A673 (cell line): ENCODE measurements at regions not wholly inside any gene's neighbourhood (a gene's known extent, or its start where the extent isn't known, plus 50 kb on each side); places are given as distances from the start of the nearest gene placed in this dataset.

Experiments used
- BruUV-seq: library from RNA; stranded (reverse); fragments of 400-500 nt; replicated peaks from 2 replicates; lab custom pipeline; 2021; lab: Mats Ljungman, UMichigan
- CTCF ChIA-PET: fragments of 300-600 bp; sonication (Branson Sonifier 250); formaldehyde crosslinking; loops from one replicate; lab custom pipeline; 2022; ENCODE audit warnings: antibody characterized with exemption; lab: Charles Lee
- POLR2A ChIA-PET: fragments of 300-600 bp; sonication (Branson Sonifier 250); formaldehyde crosslinking; loops from one replicate; lab custom pipeline; 2022; ENCODE audit warnings: antibody characterized with exemption; ENCODE audit not compliant: low non-redundant PET; lab: Charles Lee
- DNase-seq: peaks from one replicate; pipeline ENCODE4 v3.0.0-alpha.2; 2015; ENCODE audit warnings: low spot score
- H3K27ac ChIP-seq: fragments of 200-600 bp; sonication (generic); 2 replicates; pipeline ENCODE4 v1.5.1; 2016; ENCODE audit warnings: mixed run types, low read depth, mild to moderate bottlenecking, mixed read lengths, antibody characterized with exemption, low read length; ENCODE audit not compliant: poor library complexity, severe bottlenecking
- H3K27me3 ChIP-seq: fragments of 200-600 bp; sonication (generic); replicated peaks from 2 replicates; pipeline ENCODE4 v1.6.1; 2017; ENCODE audit warnings: mixed run types, low read depth, mild to moderate bottlenecking, mixed read lengths, antibody characterized with exemption, low read length; ENCODE audit not compliant: insufficient read depth, poor library complexity
- H3K36me3 ChIP-seq: fragments of 200-600 bp; sonication (generic); 2 replicates; pipeline ENCODE4 v1.6.1; 2016; ENCODE audit warnings: mixed run types, mild to moderate bottlenecking, mixed read lengths, antibody characterized with exemption, low read length; ENCODE audit not compliant: insufficient read depth, poor library complexity, severe bottlenecking
- H3K4me1 ChIP-seq: fragments of 200-600 bp; sonication (generic); 2 replicates; pipeline ENCODE4 v1.6.1; 2017; ENCODE audit warnings: mixed run types, mild to moderate bottlenecking, mixed read lengths, antibody characterized with exemption, low read length; ENCODE audit not compliant: insufficient read depth, poor library complexity, severe bottlenecking
- H3K4me3 ChIP-seq: fragments of 200-600 bp; sonication (generic); 2 replicates; pipeline ENCODE4 v1.5.1; 2016; ENCODE audit warnings: low read depth, mixed run types, mild to moderate bottlenecking, mixed read lengths, low read length; ENCODE audit not compliant: poor library complexity, severe bottlenecking
- H3K9me3 ChIP-seq: fragments of 200-600 bp; sonication (generic); 2 replicates; pipeline ENCODE4 v1.6.1; 2016; ENCODE audit warnings: mixed run types, low read depth, mild to moderate bottlenecking, mixed read lengths, antibody characterized with exemption, low read length; ENCODE audit not compliant: poor library complexity, severe bottlenecking
- CTCF ChIP-seq: fragments of 300-800, 200-600 bp; sonication (generic); conservative IDR thresholded peaks from 2 replicates; pipeline ENCODE4 v1.5.1; 2017; ENCODE audit warnings: low read depth, mild to moderate bottlenecking, antibody characterized with exemption, low read length, moderate library complexity, mixed read lengths
- EZH2 ChIP-seq: fragments of 200-600 bp; sonication (generic); IDR thresholded peaks from 2 replicates; pipeline ENCODE4 v1.6.1; 2017; ENCODE audit warnings: borderline replicate concordance, low read depth, mild to moderate bottlenecking, mixed read lengths, antibody characterized with exemption, low read length; ENCODE audit not compliant: poor library complexity, severe bottlenecking
- intact Hi-C: fragments of 100-400 bp; cut with micrococcal nuclease; formaldehyde crosslinking; loops from one replicate; pipeline ENCODE4 v1.10.0; 2022; ENCODE audit not compliant: unreplicated experiment

GRCh38 chr13:83048419-83048818, 833.9 kb downstream of the SLITRK1 start:
- no peaks in the 10 kb centered on the region for H3K27me3 ChIP-seq
- ChIA-PET POLR2A (no interaction called here), CTCF (no interaction called here)

GRCh38 chr13:83024955-83025594, 857.2 kb downstream of the SLITRK1 start:
- Histone ChIP-seq H3K27me3 (no peaks in the 10 kb centered on the region), H3K4me1 (no peaks in the 10 kb centered on the region), H3K4me3 (no peak overlapping the region), H3K27ac (no peak overlapping the region), H3K36me3 (no peaks in the 10 kb centered on the region), H3K9me3 (no peaks in the 10 kb centered on the region)
- ChIA-PET CTCF (no interaction called here), POLR2A (no interaction called here)
- no TSS peak for BruUV-seq
- intact Hi-C loops = no loop called here
- no peak for DNase-seq
- TF ChIP-seq EZH2 (no peak), CTCF (no peak)

More at GRCh38 chr13:83048419-83048818, 833.9 kb downstream of the SLITRK1 start:
- H3K9me3 ChIP-seq = no peaks in the 10 kb centered on the region
- no peaks in the 10 kb centered on the region for H3K4me1 ChIP-seq
- no peak for TF ChIP-seq EZH2
- no peak for TF ChIP-seq CTCF
- H3K36me3 ChIP-seq = no peaks in the 10 kb centered on the region
- H3K4me3 ChIP-seq = no peak overlapping the region
- no peak for DNase-seq
- intact Hi-C loops = no loop called here
- BruUV-seq = no TSS peak
- H3K27ac ChIP-seq = no peak overlapping the region

- Histone ChIP-seq H3K27me3 (no peaks in the 10 kb centered on the region), H3K9me3 (no peaks in the 10 kb centered on the region), H3K4me3 (no peak overlapping the region), H3K4me1 (no peaks in the 10 kb centered on the region), H3K27ac (no peak overlapping the region), H3K36me3 (no peaks in the 10 kb centered on the region)
- no peak for TF ChIP-seq CTCF
- TF ChIP-seq EZH2 = no peak
- POLR2A ChIA-PET = no interaction called here
- intact Hi-C loops = no loop called here
- BruUV-seq = no TSS peak
- DNase-seq = no peak
- CTCF ChIA-PET = no interaction called here
Observed at GRCh38 chr13:83024232-83024631, 858.0 kb downstream of the SLITRK1 start.
